GM21515 (cell line): ENCODE measurements at regions not wholly inside any gene's neighbourhood (a gene's known extent, or its start where the extent isn't known, plus 50 kb on each side); places are given as distances from the start of the nearest gene placed in this dataset.
A peak's percentile ranks its signal among the peaks of the same experiment; 100 is the strongest.
"Not testable (repeated sequence)": the region's sequence is repeated elsewhere in the genome, so short reads cannot be mapped to it uniquely, and the experiment has no call there.

Experiments
- ATAC-seq: cut with Tn5 transposase; IDR thresholded peaks from one replicate; pipeline ENCODE4 v1.9.1; 2021; ENCODE audit not compliant: unreplicated experiment

GRCh38 chr2:57479981-57480380 lies 566.6 kb upstream of the VRK2 start:
- ATAC-seq: no peak

GRCh38 chr2:57488061-57488460 lies 558.5 kb upstream of the VRK2 start:
- ATAC-seq: no peak

GRCh38 chr2:57490741-57491140 lies 555.9 kb upstream of the VRK2 start:
- ATAC-seq: no peak

GRCh38 chr2:57491213-57491612 lies 555.4 kb upstream of the VRK2 start:
- no peak for ATAC-seq

- ATAC-seq: not testable (repeated sequence)
Measured at GRCh38 chr2:57493966-57494365, 552.6 kb upstream of the VRK2 start.

GRCh38 chr2:57497489-57498096 lies 549.0 kb upstream of the VRK2 start:
- ATAC-seq: peak; percentile 75

- no peak for ATAC-seq
Measured at GRCh38 chr2:57504787-57505186, 541.8 kb upstream of the VRK2 start.

GRCh38 chr2:57509189-57509588 lies 537.4 kb upstream of the VRK2 start:
- ATAC-seq: no peak

GRCh38 chr2:57510704-57511103 lies 535.9 kb upstream of the VRK2 start:
- no peak for ATAC-seq

- ATAC-seq: no peak
Measured at GRCh38 chr2:57515366-57515765, 531.2 kb upstream of the VRK2 start.

GRCh38 chr2:57516698-57517340 lies 529.8 kb upstream of the VRK2 start:
- ATAC-seq: peak; percentile 84

- ATAC-seq: no peak
Measured at GRCh38 chr2:57523304-57523703, 523.3 kb upstream of the VRK2 start.

GRCh38 chr2:57527685-57528084 lies 518.9 kb upstream of the VRK2 start:
- no peak for ATAC-seq

- ATAC-seq: no peak
Measured at GRCh38 chr2:57528499-57528898, 518.1 kb upstream of the VRK2 start.

GRCh38 chr2:57534358-57534757 lies 512.2 kb upstream of the VRK2 start:
- ATAC-seq: no peak

- peak; percentile 61 for ATAC-seq
Measured at GRCh38 chr2:57536535-57537231, 509.9 kb upstream of the VRK2 start.

- ATAC-seq: no peak
Measured at GRCh38 chr2:57539761-57540160, 506.8 kb upstream of the VRK2 start.

GRCh38 chr2:57542081-57542480 lies 504.5 kb upstream of the VRK2 start:
- no peak for ATAC-seq

GRCh38 chr2:57543211-57543610 lies 503.4 kb upstream of the VRK2 start:
- ATAC-seq: no peak

- no peak for ATAC-seq
Measured at GRCh38 chr2:57544624-57545023, 502.0 kb upstream of the VRK2 start.

- ATAC-seq: no peak
Measured at GRCh38 chr2:57546478-57546877, 500.1 kb upstream of the VRK2 start.

GRCh38 chr2:57549642-57550102 lies 496.9 kb upstream of the VRK2 start:
- peak; percentile 72 for ATAC-seq
